NB4 (cell line): ENCODE measurements at regions not wholly inside any gene's neighbourhood (a gene's known extent, or its start where the extent isn't known, plus 50 kb on each side); places are given as distances from the start of the nearest gene placed in this dataset.
"Not testable (repeated sequence)": the region's sequence is repeated elsewhere in the genome, so short reads cannot be mapped to it uniquely, and the experiment has no call there.

Source experiments
- MYC ChIP-seq: IDR thresholded peaks from 2 replicates; pipeline ENCODE4 v1.6.1; 2011; ENCODE audit warnings: low read depth, low read length
- POLR2A ChIP-seq: IDR thresholded peaks from 2 replicates; pipeline ENCODE4 v1.6.1; 2011; ENCODE audit warnings: mild to moderate bottlenecking; ENCODE audit not compliant: insufficient read length; ENCODE audit errors: extremely low read depth
- TF ChIP-seq, protein P1 (sequence below): IDR thresholded peaks from 2 replicates; pipeline ENCODE4 v1.6.1; 2011; ENCODE audit warnings: low read depth, low read length
- TF ChIP-seq, protein P2 (sequence below): IDR thresholded peaks from one replicate; pipeline ENCODE4 v1.5.1; 2012; ENCODE audit warnings: low read depth, low read length

DNA sequence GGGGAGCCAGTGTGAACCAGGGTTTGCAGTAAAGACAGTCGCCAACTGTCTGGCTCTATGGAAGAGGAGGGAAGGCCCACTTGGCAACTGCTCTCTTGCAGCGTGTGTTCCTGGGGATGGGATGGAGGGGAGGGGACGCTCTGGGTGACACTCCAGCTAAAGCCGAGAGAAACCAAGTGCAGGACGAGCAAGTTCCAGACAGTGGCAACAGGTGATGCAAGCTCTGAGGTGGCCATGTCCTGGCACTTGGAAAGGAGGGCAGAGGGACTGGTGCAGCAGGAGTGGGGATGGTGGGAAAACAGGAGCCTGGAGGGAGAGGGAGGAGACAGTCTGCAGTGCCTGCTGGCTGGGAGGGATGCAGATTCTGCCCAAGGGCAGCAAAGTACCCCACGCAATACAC, 127.0 kb upstream of the ALDH3B2 start:
- TF ChIP-seq, protein P1, sequence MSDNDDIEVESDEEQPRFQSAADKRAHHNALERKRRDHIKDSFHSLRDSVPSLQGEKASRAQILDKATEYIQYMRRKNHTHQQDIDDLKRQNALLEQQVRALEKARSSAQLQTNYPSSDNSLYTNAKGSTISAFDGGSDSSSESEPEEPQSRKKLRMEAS = not testable (repeated sequence)
- TF ChIP-seq, protein P2, sequence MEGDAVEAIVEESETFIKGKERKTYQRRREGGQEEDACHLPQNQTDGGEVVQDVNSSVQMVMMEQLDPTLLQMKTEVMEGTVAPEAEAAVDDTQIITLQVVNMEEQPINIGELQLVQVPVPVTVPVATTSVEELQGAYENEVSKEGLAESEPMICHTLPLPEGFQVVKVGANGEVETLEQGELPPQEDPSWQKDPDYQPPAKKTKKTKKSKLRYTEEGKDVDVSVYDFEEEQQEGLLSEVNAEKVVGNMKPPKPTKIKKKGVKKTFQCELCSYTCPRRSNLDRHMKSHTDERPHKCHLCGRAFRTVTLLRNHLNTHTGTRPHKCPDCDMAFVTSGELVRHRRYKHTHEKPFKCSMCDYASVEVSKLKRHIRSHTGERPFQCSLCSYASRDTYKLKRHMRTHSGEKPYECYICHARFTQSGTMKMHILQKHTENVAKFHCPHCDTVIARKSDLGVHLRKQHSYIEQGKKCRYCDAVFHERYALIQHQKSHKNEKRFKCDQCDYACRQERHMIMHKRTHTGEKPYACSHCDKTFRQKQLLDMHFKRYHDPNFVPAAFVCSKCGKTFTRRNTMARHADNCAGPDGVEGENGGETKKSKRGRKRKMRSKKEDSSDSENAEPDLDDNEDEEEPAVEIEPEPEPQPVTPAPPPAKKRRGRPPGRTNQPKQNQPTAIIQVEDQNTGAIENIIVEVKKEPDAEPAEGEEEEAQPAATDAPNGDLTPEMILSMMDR = not testable (repeated sequence)
- not testable (repeated sequence) for TF ChIP-seq MYC, POLR2A
